ENCODE measurements at regions not wholly inside any gene's neighbourhood (a gene's known extent, or its start where the extent isn't known, plus 50 kb on each side); places are given as distances from the start of the nearest gene placed in this dataset.

DNA sequence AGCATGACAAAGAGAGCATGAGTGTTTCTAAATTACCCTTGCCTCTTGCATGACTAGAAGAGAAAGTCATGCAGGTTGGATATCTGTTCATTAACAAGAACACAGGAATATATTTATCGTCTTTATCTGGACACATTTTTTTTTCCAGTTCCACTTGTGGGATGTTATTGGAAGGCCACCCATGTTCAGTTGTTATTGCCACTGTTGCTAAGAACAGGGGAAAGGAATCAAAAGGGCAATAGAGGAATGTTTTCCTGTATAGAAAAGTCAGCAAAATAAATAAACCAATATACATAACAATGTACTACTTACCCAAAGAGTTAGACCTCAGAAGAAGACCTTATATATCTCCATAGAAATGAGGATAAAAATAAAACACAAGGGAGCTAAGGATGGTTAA lies 270.1 kb downstream of the QDPR start:
- H3K4me1 ChIP-seq (ENCODE audit: insufficient read depth, low read length, poor library complexity, severe bottlenecking) = no peaks in the 10 kb centered on the region
- H2AFZ ChIP-seq (ENCODE audit: low read length) = no peak overlapping the region
- H3K4me2 ChIP-seq (ENCODE audit: low read depth, low read length, poor library complexity, severe bottlenecking) = no peak overlapping the region
- H3K79me2 ChIP-seq (ENCODE audit: insufficient read depth, low read length) = no peaks in the 10 kb centered on the region
- TF ChIP-seq EZH2phosphoT487 (IDR thresholded peaks at IDR 0.05; ENCODE audit: borderline replicate concordance) (no peak), CTCF (conservative IDR thresholded peaks at IDR 0.05; ENCODE audit: low read length) (no peak)
- no peaks in the 10 kb centered on the region for H3K36me3 ChIP-seq (ENCODE audit: insufficient read depth, low read length)
- no peaks in the 10 kb centered on the region for H4K20me1 ChIP-seq (ENCODE audit: insufficient read depth, low read length, poor library complexity, severe bottlenecking)
- H3K9me2 ChIP-seq (replicated peaks; ENCODE audit: low read depth, low read length) = no peaks in the 10 kb centered on the region
- no peak overlapping the region for H3K4me3 ChIP-seq (ENCODE audit: low read length, poor library complexity, severe bottlenecking)
- no peaks in the 10 kb centered on the region for H3K9me3 ChIP-seq (ENCODE audit: insufficient read depth, low read depth, low read length)
- H3K27me3 ChIP-seq (ENCODE audit: insufficient read depth, low read length, poor library complexity, severe bottlenecking) = no peaks in the 10 kb centered on the region
- H3K9ac ChIP-seq (ENCODE audit: low read depth, low read length, poor library complexity, severe bottlenecking) = no peak overlapping the region
- no peaks in the 10 kb centered on the region for H3F3A ChIP-seq (ENCODE audit: low read depth)

- no peaks in the 10 kb centered on the region for H3K4me1 ChIP-seq (ENCODE audit: insufficient read depth, low read length, poor library complexity, severe bottlenecking)
- no peaks in the 10 kb centered on the region for H3F3A ChIP-seq (ENCODE audit: low read depth)
- H3K79me2 ChIP-seq (ENCODE audit: insufficient read depth, low read length) = no peaks in the 10 kb centered on the region
- H3K9me2 ChIP-seq (replicated peaks; ENCODE audit: low read depth, low read length) = no peaks in the 10 kb centered on the region
- H4K20me1 ChIP-seq (ENCODE audit: insufficient read depth, low read length, poor library complexity, severe bottlenecking) = no peaks in the 10 kb centered on the region
- no peak overlapping the region for H3K4me3 ChIP-seq (ENCODE audit: low read length, poor library complexity, severe bottlenecking)
- no peaks in the 10 kb centered on the region for H3K9me3 ChIP-seq (ENCODE audit: insufficient read depth, low read depth, low read length)
- H3K27me3 ChIP-seq (ENCODE audit: insufficient read depth, low read length, poor library complexity, severe bottlenecking) = no peaks in the 10 kb centered on the region
- H3K9ac ChIP-seq (ENCODE audit: low read depth, low read length, poor library complexity, severe bottlenecking) = no peak overlapping the region
- H3K4me2 ChIP-seq (ENCODE audit: low read depth, low read length, poor library complexity, severe bottlenecking) = no peak overlapping the region
- H2AFZ ChIP-seq (ENCODE audit: low read length) = no peak overlapping the region
- no peak for TF ChIP-seq CTCF (conservative IDR thresholded peaks at IDR 0.05; ENCODE audit: low read length)
- no peak for TF ChIP-seq EZH2phosphoT487 (IDR thresholded peaks at IDR 0.05; ENCODE audit: borderline replicate concordance)
- H3K36me3 ChIP-seq (ENCODE audit: insufficient read depth, low read length) = no peaks in the 10 kb centered on the region
Measured at GRCh38 chr4:17238633-17239032, 273.3 kb downstream of the QDPR start.

GRCh38 chr4:17236686-17237085 lies 275.2 kb downstream of the QDPR start:
- H3K4me2 ChIP-seq (ENCODE audit: low read depth, low read length, poor library complexity, severe bottlenecking) = no peak overlapping the region
- no peaks in the 10 kb centered on the region for H3K9me2 ChIP-seq (replicated peaks; ENCODE audit: low read depth, low read length)
- no peak for TF ChIP-seq CTCF (conservative IDR thresholded peaks at IDR 0.05; ENCODE audit: low read length)
- no peak for TF ChIP-seq EZH2phosphoT487 (IDR thresholded peaks at IDR 0.05; ENCODE audit: borderline replicate concordance)
- H3K4me3 ChIP-seq (ENCODE audit: low read length, poor library complexity, severe bottlenecking) = no peak overlapping the region
- H3K27me3 ChIP-seq (ENCODE audit: insufficient read depth, low read length, poor library complexity, severe bottlenecking) = no peaks in the 10 kb centered on the region
- no peaks in the 10 kb centered on the region for H4K20me1 ChIP-seq (ENCODE audit: insufficient read depth, low read length, poor library complexity, severe bottlenecking)
- no peaks in the 10 kb centered on the region for H3K4me1 ChIP-seq (ENCODE audit: insufficient read depth, low read length, poor library complexity, severe bottlenecking)
- H3K9ac ChIP-seq (ENCODE audit: low read depth, low read length, poor library complexity, severe bottlenecking) = no peak overlapping the region
- no peaks in the 10 kb centered on the region for H3K9me3 ChIP-seq (ENCODE audit: insufficient read depth, low read depth, low read length)
- H3K36me3 ChIP-seq (ENCODE audit: insufficient read depth, low read length) = no peaks in the 10 kb centered on the region
- H2AFZ ChIP-seq (ENCODE audit: low read length) = no peak overlapping the region
- H3F3A ChIP-seq (ENCODE audit: low read depth) = no peaks in the 10 kb centered on the region
- H3K79me2 ChIP-seq (ENCODE audit: insufficient read depth, low read length) = no peaks in the 10 kb centered on the region

Data from Loucy (cell line).